Lower leg skin (tissue), 3 donors: ENCODE measurements at regions not wholly inside any gene's neighbourhood (a gene's known extent, or its start where the extent isn't known, plus 50 kb on each side); places are given as distances from the start of the nearest gene placed in this dataset.

Experiments used
- POLR2A ChIP-seq, 2 donors: fragments of 450-650 bp; IDR thresholded peaks; one replicate each; pipeline ENCODE4 v1.6.1; 2016 to 2017; ENCODE audit warnings: antibody characterized with exemption in 2 of 2, mild to moderate bottlenecking in 1 of 2, moderate library complexity in 1 of 2
- TF ChIP-seq, protein P1 (sequence below), 3 donors: fragments of 450-650 bp; IDR thresholded peaks; one replicate each; pipeline ENCODE4 v1.5.1; 2016; ENCODE audit warnings: antibody characterized with exemption in 3 of 3, mild to moderate bottlenecking in 3 of 3, moderate library complexity in 2 of 3

DNA sequence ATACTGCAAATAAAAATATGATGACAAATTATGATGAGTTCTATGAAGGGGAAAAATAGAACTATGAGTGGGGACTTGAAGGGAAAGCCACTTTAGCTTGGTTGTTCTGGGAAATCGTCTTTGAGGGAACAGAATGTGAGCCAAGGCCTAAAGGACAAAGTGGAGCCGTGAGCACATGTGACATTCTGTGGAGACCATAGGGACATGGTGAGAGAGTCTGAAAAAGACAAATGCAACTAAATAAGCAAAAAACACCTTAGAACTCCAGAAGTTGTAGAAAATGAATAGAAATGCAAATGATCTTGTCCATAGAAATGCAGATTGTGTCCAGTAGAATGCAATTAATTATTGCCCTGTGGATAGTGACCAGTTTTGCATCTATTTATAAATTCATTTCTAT, 86.8 kb upstream of the ANKRD10 start:
- TF ChIP-seq, protein P1, sequence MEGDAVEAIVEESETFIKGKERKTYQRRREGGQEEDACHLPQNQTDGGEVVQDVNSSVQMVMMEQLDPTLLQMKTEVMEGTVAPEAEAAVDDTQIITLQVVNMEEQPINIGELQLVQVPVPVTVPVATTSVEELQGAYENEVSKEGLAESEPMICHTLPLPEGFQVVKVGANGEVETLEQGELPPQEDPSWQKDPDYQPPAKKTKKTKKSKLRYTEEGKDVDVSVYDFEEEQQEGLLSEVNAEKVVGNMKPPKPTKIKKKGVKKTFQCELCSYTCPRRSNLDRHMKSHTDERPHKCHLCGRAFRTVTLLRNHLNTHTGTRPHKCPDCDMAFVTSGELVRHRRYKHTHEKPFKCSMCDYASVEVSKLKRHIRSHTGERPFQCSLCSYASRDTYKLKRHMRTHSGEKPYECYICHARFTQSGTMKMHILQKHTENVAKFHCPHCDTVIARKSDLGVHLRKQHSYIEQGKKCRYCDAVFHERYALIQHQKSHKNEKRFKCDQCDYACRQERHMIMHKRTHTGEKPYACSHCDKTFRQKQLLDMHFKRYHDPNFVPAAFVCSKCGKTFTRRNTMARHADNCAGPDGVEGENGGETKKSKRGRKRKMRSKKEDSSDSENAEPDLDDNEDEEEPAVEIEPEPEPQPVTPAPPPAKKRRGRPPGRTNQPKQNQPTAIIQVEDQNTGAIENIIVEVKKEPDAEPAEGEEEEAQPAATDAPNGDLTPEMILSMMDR (IDR thresholded peaks at IDR 0.05): no peak
- TF ChIP-seq POLR2A (IDR thresholded peaks at IDR 0.05): no peak
